Lower lobe of right lung (tissue), 2 donors: ENCODE measurements at regions not wholly inside any gene's neighbourhood (a gene's known extent, or its start where the extent isn't known, plus 50 kb on each side); places are given as distances from the start of the nearest gene placed in this dataset.

ENCODE experiments used
- ATAC-seq, 2 donors: fragments of 200-7000 bp; cut with Tn5 transposase; one replicate each; pipeline ENCODE4 v1.9.1; 2020 to 2022; ENCODE audit warnings: mild to moderate bottlenecking in 2 of 2, moderate library complexity in 2 of 2
- DNase-seq: peaks from one replicate; pipeline ENCODE4 v3.0.0-alpha.2; 2020
- H3K27ac ChIP-seq: fragments of 200-600 bp; one replicate; pipeline ENCODE4 v1.8.0; 2022
- H3K27me3 ChIP-seq: fragments of 200-600 bp; one replicate; pipeline ENCODE4 v1.8.0; 2022; ENCODE audit warnings: low read depth
- H3K36me3 ChIP-seq: fragments of 200-600 bp; one replicate; pipeline ENCODE4 v1.8.0; 2022; ENCODE audit warnings: mild to moderate bottlenecking
- H3K4me1 ChIP-seq: fragments of 200-600 bp; one replicate; pipeline ENCODE4 v1.8.0; 2022
- H3K4me3 ChIP-seq: fragments of 200-600 bp; one replicate; pipeline ENCODE4 v1.8.0; 2022; ENCODE audit warnings: mild to moderate bottlenecking
- H3K9me3 ChIP-seq: fragments of 200-600 bp; one replicate; pipeline ENCODE4 v1.8.0; 2022
- CTCF ChIP-seq: fragments of 200-600 bp; IDR thresholded peaks from one replicate; pipeline ENCODE4 v1.8.0; 2022; ENCODE audit warnings: antibody characterized with exemption, mild to moderate bottlenecking
- intact Hi-C: fragments of 100-400 bp; cut with DNase I; formaldehyde crosslinking; loops from one replicate; pipeline ENCODE4 v1.11.0; 2022
- donor health status: DM: no; HTN: yes; CAD: no; lungs with severe emphysema.

- TF ChIP-seq CTCF = no peak
- Histone ChIP-seq H3K36me3 (no peaks in the 10 kb centered on the region), H3K27me3 (no peaks in the 10 kb centered on the region), H3K9me3 (no peaks in the 10 kb centered on the region), H3K4me1 (no peaks in the 10 kb centered on the region), H3K27ac (no peak overlapping the region), H3K4me3 (no peak overlapping the region)
- ATAC-seq (no peak), DNase-seq (no peak)
- intact Hi-C loops = no loop called here
Measured at GRCh38 chr11:92552942-92553341, 328.3 kb downstream of the FAT3 start.

GRCh38 chr11:92554688-92555087 is 330.1 kb downstream of the FAT3 start:
- intact Hi-C loops = no loop called here
- TF ChIP-seq CTCF = no peak
- Histone ChIP-seq H3K27me3 (no peaks in the 10 kb centered on the region), H3K4me1 (no peaks in the 10 kb centered on the region), H3K27ac (no peak overlapping the region), H3K4me3 (no peak overlapping the region), H3K36me3 (no peaks in the 10 kb centered on the region), H3K9me3 (no peaks in the 10 kb centered on the region)
- DNase-seq = no peak
- no peak for ATAC-seq

- intact Hi-C loops = no loop called here
- Histone ChIP-seq H3K9me3 (no peaks in the 10 kb centered on the region), H3K4me1 (no peaks in the 10 kb centered on the region), H3K4me3 (no peak overlapping the region), H3K27ac (no peak overlapping the region), H3K36me3 (no peaks in the 10 kb centered on the region), H3K27me3 (no peaks in the 10 kb centered on the region)
- DNase-seq (no peak), ATAC-seq (no peak)
- no peak for TF ChIP-seq CTCF
Measured at GRCh38 chr11:92556431-92556830, 331.8 kb downstream of the FAT3 start.

GRCh38 chr11:92557879-92558278 is 333.3 kb downstream of the FAT3 start:
- Histone ChIP-seq H3K4me3 (no peak overlapping the region), H3K4me1 (no peaks in the 10 kb centered on the region), H3K9me3 (no peaks in the 10 kb centered on the region), H3K36me3 (no peaks in the 10 kb centered on the region), H3K27ac (no peak overlapping the region), H3K27me3 (no peaks in the 10 kb centered on the region)
- ATAC-seq (no peak), DNase-seq (no peak)
- TF ChIP-seq CTCF = no peak
- intact Hi-C loops = no loop called here

- no peak for TF ChIP-seq CTCF
- ATAC-seq = no peak
- H3K27me3 ChIP-seq = no peaks in the 10 kb centered on the region
- intact Hi-C loops = no loop called here
- no peaks in the 10 kb centered on the region for H3K36me3 ChIP-seq
- H3K4me3 ChIP-seq = no peak overlapping the region
- no peak overlapping the region for H3K27ac ChIP-seq
- DNase-seq = no peak
- H3K9me3 ChIP-seq = no peaks in the 10 kb centered on the region
- H3K4me1 ChIP-seq = no peaks in the 10 kb centered on the region
Measured at GRCh38 chr11:92558323-92558722, 333.7 kb downstream of the FAT3 start.

GRCh38 chr11:92569726-92570125 is 345.1 kb downstream of the FAT3 start:
- no peak for TF ChIP-seq CTCF
- no peak overlapping the region for H3K4me3 ChIP-seq
- no peaks in the 10 kb centered on the region for H3K36me3 ChIP-seq
- DNase-seq = no peak
- no peaks in the 10 kb centered on the region for H3K27me3 ChIP-seq
- no peaks in the 10 kb centered on the region for H3K4me1 ChIP-seq
- H3K9me3 ChIP-seq = no peaks in the 10 kb centered on the region
- no peak overlapping the region for H3K27ac ChIP-seq
- intact Hi-C loops = no loop called here
- no peak for ATAC-seq
